Lung (tissue), 11 donors: ENCODE measurements at regions not wholly inside any gene's neighbourhood (a gene's known extent, or its start where the extent isn't known, plus 50 kb on each side); places are given as distances from the start of the nearest gene placed in this dataset.

Source experiments
- ATAC-seq: fragments of 200-7000 bp; cut with Tn5 transposase; one replicate; pipeline ENCODE4 v1.9.1; 2020; ENCODE audit warnings: moderate number of reproducible peaks; ENCODE audit not compliant: insufficient read depth, low FRiP score
- DNase-seq, 3 donors: peaks; one replicate each; pipeline ENCODE4 v3.0.0-alpha.2; 2013 to 2017
- H3K27ac ChIP-seq, 2 donors: one replicate each; pipeline ENCODE4 v1.5.1; 2013; ENCODE audit warnings: mild to moderate bottlenecking in 2 of 2, moderate library complexity in 2 of 2, control low read depth in 1 of 2, inconsistent platforms in 1 of 2, low read depth in 1 of 2, low read length in 1 of 2
- H3K27me3 ChIP-seq, 3 donors: one replicate each; pipeline ENCODE4 v1.5.1; 2013; ENCODE audit warnings: low read length in 2 of 3; ENCODE audit not compliant: control insufficient read depth in 3 of 3, insufficient read depth in 3 of 3
- H3K36me3 ChIP-seq, 4 donors: one replicate each; pipeline ENCODE4 v1.5.1; 2013; ENCODE audit warnings: low read length in 4 of 4, mild to moderate bottlenecking in 1 of 4, moderate library complexity in 1 of 4; ENCODE audit not compliant: control insufficient read depth in 4 of 4, insufficient read depth in 4 of 4
- H3K4me1 ChIP-seq, 5 donors: one replicate each; pipeline ENCODE4 v1.5.1; 2013; ENCODE audit warnings: low read length in 5 of 5, mild to moderate bottlenecking in 2 of 5, moderate library complexity in 1 of 5; ENCODE audit not compliant: control insufficient read depth in 5 of 5, insufficient read depth in 5 of 5
- H3K4me3 ChIP-seq: one replicate; pipeline ENCODE4 v1.5.1; 2013; ENCODE audit warnings: mild to moderate bottlenecking, control low read depth, moderate library complexity
- H3K9ac ChIP-seq, 2 donors: one replicate each; pipeline ENCODE4 v1.5.1; 2013; ENCODE audit warnings: low read length in 2 of 2, control low read depth in 1 of 2; ENCODE audit not compliant: insufficient read depth in 1 of 2
- H3K9me3 ChIP-seq, 4 donors: one replicate each; pipeline ENCODE4 v1.5.1; 2013; ENCODE audit warnings: low read length in 3 of 4, mild to moderate bottlenecking in 1 of 4, moderate library complexity in 1 of 4; ENCODE audit not compliant: control insufficient read depth in 4 of 4, insufficient read depth in 3 of 4
- WGBS, 2 donors: extraction: QIAGEN DNeasy Blood & Tissue Kit; methylation state at CpG; one replicate each; pipeline ENCODE4 v1.1.7; 2013; 5-methylcytosine and 5-hydroxymethylcytosine counted together
- TF ChIP-seq, protein P1 (sequence below): IDR thresholded peaks from 2 replicates; pipeline ENCODE4 v1.5.1; 2012; ENCODE audit warnings: mild to moderate bottlenecking; ENCODE audit errors: control extremely low read depth, extremely low read depth
- donor health status: control.
- donor health status: control.
- donor health status: Bipolar disorder and iron deficiency.
- donor health status: healthy.
- donor health status: DM: yes; HTN: yes; CAD: no.

DNA sequence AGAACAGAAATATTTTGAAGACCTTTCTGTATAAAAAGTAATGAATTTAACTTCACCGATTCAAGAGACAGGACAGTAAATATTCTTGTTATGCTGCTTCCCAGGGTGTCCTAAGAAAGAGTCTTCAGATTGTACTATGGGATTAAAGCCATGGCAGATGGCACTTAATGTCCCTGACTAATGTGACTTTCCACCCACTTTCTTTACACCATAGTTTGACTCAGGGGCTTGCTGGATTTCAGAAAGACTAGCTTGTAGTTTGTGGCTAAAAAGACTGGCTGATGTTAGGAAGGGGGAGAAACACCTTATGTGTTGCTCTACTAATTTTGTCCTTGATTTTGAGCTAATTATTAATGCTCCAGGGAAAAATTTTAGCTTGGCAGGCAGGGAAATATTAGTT, 75.9 kb downstream of the UTRN start:
- ATAC-seq = no peak
- no peaks in the 10 kb centered on the region for H3K27me3 ChIP-seq
- H3K9ac ChIP-seq = no peak overlapping the region
- peak overlapping the region in 1 of 2 donors; percentile 33 for H3K27ac ChIP-seq
- peaks cover 0 to 23% (median 4%) of the 10 kb centered on the region in 5 donors for H3K4me1 ChIP-seq
- DNase-seq = no peak
- no peaks in the 10 kb centered on the region for H3K36me3 ChIP-seq
- 88 to 91% methylated on average over 1 of the region's 1 CpG for WGBS, 2 donors
- H3K4me3 ChIP-seq = no peak overlapping the region
- no peaks in the 10 kb centered on the region for H3K9me3 ChIP-seq
- TF ChIP-seq, protein P1, sequence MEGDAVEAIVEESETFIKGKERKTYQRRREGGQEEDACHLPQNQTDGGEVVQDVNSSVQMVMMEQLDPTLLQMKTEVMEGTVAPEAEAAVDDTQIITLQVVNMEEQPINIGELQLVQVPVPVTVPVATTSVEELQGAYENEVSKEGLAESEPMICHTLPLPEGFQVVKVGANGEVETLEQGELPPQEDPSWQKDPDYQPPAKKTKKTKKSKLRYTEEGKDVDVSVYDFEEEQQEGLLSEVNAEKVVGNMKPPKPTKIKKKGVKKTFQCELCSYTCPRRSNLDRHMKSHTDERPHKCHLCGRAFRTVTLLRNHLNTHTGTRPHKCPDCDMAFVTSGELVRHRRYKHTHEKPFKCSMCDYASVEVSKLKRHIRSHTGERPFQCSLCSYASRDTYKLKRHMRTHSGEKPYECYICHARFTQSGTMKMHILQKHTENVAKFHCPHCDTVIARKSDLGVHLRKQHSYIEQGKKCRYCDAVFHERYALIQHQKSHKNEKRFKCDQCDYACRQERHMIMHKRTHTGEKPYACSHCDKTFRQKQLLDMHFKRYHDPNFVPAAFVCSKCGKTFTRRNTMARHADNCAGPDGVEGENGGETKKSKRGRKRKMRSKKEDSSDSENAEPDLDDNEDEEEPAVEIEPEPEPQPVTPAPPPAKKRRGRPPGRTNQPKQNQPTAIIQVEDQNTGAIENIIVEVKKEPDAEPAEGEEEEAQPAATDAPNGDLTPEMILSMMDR = no peak

DNA sequence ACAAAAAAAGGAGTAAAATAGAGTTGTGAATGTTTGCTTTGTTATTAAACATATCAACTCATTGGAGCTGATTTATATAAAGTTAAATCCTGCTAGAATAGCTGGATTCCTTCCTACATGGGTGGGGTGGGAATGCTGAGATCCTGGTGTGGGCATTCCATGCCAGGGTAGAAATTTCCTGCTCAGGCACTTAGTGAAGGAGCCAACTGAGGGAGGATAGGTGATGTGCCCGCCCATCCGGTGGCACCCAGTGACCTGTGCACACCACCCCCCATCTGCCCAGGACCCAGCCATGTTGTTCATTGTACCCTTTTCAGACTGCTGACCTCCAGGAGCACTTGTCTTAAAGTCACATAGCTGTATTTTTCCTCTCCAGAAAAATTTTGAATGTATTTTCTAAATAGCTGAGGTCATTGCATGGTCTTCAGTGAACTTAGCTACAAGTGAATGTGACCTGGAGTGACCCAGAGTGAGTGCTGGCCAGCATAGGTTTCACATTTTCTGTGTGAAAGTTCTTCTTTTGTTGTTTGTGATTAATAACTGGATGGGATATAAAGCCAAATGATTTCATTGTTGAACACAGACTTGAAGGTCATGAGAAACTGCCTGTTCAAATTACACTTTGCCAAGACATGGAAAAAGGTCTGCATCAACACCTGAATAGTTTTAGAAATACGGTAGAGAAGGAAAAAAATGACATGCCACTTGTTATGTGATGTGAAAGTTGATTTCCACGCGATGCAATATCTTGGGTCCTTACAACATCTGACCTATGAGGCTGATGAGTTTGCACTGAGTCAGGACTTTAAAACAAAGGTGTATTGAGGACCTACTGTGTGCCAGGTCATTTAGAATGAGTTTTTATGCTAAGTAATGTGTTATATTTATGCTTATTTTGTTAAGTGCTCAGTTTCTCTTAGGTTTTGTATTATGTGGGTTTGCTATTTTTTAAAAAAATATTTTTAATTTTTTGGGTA, 77.2 kb downstream of the UTRN start:
- ATAC-seq (peak; percentile 24), DNase-seq (no peak)
- no peak overlapping the region for H3K9ac ChIP-seq
- 65 to 72% methylated on average over 5 of the region's 5 CpGs for WGBS, 2 donors
- TF ChIP-seq, protein P1 = no peak
- no peaks in the 10 kb centered on the region for H3K9me3 ChIP-seq
- H3K27ac ChIP-seq = peak overlapping the region; percentile 0 to 67
- H3K4me3 ChIP-seq = no peak overlapping the region
- H3K4me1 ChIP-seq = peaks cover 0 to 27% (median 2%) of the 10 kb centered on the region in 5 donors
- H3K36me3 ChIP-seq = no peaks in the 10 kb centered on the region
- H3K27me3 ChIP-seq = no peaks in the 10 kb centered on the region

DNA sequence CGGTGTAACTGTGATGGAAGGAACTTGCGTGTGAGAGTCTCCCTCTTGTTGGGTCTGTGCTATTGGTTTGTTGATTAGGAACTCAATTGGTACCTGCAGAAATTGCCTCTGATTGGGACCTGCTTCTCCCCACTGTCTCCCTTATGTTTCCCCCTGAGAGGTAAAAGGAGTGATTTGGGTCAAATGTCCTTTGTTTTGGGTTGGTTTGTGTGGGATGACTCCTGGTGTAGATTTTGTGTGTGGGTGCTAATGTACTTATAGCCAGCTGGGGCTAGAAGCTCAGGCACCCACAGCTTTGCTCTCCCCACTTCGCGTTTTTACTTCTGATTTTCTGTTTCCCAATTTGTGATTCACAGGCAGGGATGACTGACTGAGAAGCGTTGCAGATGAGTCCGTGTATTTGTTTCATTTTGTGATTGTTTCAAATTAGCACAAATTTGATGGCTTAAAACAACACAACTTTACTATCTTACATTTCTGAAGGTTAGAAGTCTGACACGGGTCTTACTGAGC, 79.1 kb downstream of the UTRN start:
- no peak for DNase-seq
- TF ChIP-seq, protein P1 = no peak
- Histone ChIP-seq H3K27me3 (no peaks in the 10 kb centered on the region), H3K4me1 (peaks cover 0 to 25% (median 0%) of the 10 kb centered on the region in 5 donors), H3K36me3 (no peaks in the 10 kb centered on the region), H3K9me3 (no peaks in the 10 kb centered on the region), H3K4me3 (no peak overlapping the region), H3K9ac (no peak overlapping the region), H3K27ac (peak overlapping the region in 1 of 2 donors; percentile 76)
- ATAC-seq = no peak
- 81 to 87% methylated on average over 7 of the region's 7 CpGs for WGBS, 2 donors
